ENCODE measurements at regions not wholly inside any gene's neighbourhood (a gene's known extent, or its start where the extent isn't known, plus 50 kb on each side); places are given as distances from the start of the nearest gene placed in this dataset.

- no peaks in the 10 kb centered on the region for H3K9me3 ChIP-seq (replicated peaks; ENCODE audit: control insufficient read depth, insufficient read depth, low read length)
- H3K36me3 ChIP-seq (ENCODE audit: control insufficient read depth in 2 of 2, extremely low read depth in 1 of 2, insufficient read depth in 2 of 2, low read length in 2 of 2) = no peaks in the 10 kb centered on the region
- H3K9ac ChIP-seq (replicated peaks; ENCODE audit: extremely low read depth, insufficient read depth, low read length) = no peak overlapping the region
- H3K4me3 ChIP-seq (replicated peaks in 1 of 3; ENCODE audit: insufficient read depth in 1 of 3, low read depth in 1 of 3, low read length in 3 of 3) = no peak overlapping the region
- no peak overlapping the region for H3K4me2 ChIP-seq (ENCODE audit: insufficient read depth, low read length)
- H3K4me1 ChIP-seq (ENCODE audit: control insufficient read depth, extremely low read depth, insufficient read depth, low read length) = no peaks in the 10 kb centered on the region
- H3K9me1 ChIP-seq (replicated peaks; ENCODE audit: control insufficient read depth, extremely low read depth, insufficient read depth, low read length) = no peaks in the 10 kb centered on the region
- no peak for TF ChIP-seq GATA2 (IDR thresholded peaks at IDR 0.05; ENCODE audit: insufficient read depth, insufficient read length, low read depth, low read length)
- no peak for TF ChIP-seq EZH2 (IDR thresholded peaks at IDR 0.05; ENCODE audit: borderline replicate concordance, low read depth, low read length, severe bottlenecking)
- no peak for TF ChIP-seq FOS (IDR thresholded peaks at IDR 0.05; ENCODE audit: borderline replicate concordance, insufficient read depth, low read length)
- TF ChIP-seq CTCF (IDR thresholded peaks at IDR 0.05; ENCODE audit: extremely low read depth in 1 of 2, insufficient read depth in 1 of 2, low read depth in 1 of 2, low read length in 2 of 2) = no peak
- TF ChIP-seq MYC (IDR thresholded peaks at IDR 0.05; ENCODE audit: low read depth, low read length) = no peak
- TF ChIP-seq POLR2A (IDR thresholded peaks at IDR 0.05; ENCODE audit: low read depth, low read length) = no peak
- no peak for TF ChIP-seq POLR2AphosphoS5 (IDR thresholded peaks at IDR 0.05; ENCODE audit: insufficient read depth, low read depth, low read length)
- TF ChIP-seq MAX (IDR thresholded peaks at IDR 0.05; ENCODE audit: insufficient read depth, insufficient read length) = no peak
- TF ChIP-seq JUN (IDR thresholded peaks at IDR 0.05; ENCODE audit: borderline replicate concordance, insufficient read depth, insufficient read length, low read depth) = no peak
- ChIA-PET POLR2A (no interaction called here), CTCF (interaction anchor here (0.6 kb wide), 1 partner anchor 422 kb away, joined by 3 read pairs; no protein-coding TSS in a partner anchor)
- H3K27ac ChIP-seq (ENCODE audit: insufficient read depth, low read depth, low read length) = no peak overlapping the region
- FAIRE-seq (no peak), DNase-seq (ENCODE audit: low read depth, low spot score) (no peak)
- H3K27me3 ChIP-seq (ENCODE audit: control insufficient read depth in 2 of 2, insufficient read depth in 2 of 2, low read length in 2 of 2) = no peaks in the 10 kb centered on the region
- intact Hi-C loops (cut with micrococcal nuclease) (no loop called here), dilution Hi-C loops (cut with MboI; ENCODE audit: extremely low pct_ligation_motif_present, low sequenced_read_pairs) (no loop called here)
- no peak overlapping the region for H2AFZ ChIP-seq (ENCODE audit: low read depth, low read length)
- H4K20me1 ChIP-seq (replicated peaks; ENCODE audit: control insufficient read depth, extremely low read depth, insufficient read depth, low read length) = no peaks in the 10 kb centered on the region
- H3K79me2 ChIP-seq (ENCODE audit: control insufficient read depth, insufficient read depth, low read length) = no peaks in the 10 kb centered on the region
- no TSS peak for BruUV-seq (replicated peaks)
Measured at GRCh38 chr13:76481738-76482137, 404.5 kb downstream of the KCTD12 start.

Data from endothelial cell of umbilical vein (primary cell).